ENCODE measurements at regions not wholly inside any gene's neighbourhood (a gene's known extent, or its start where the extent isn't known, plus 50 kb on each side); places are given as distances from the start of the nearest gene placed in this dataset.
"Not testable (repeated sequence)": the region's sequence is repeated elsewhere in the genome, so short reads cannot be mapped to it uniquely, and the experiment has no call there.

DNA sequence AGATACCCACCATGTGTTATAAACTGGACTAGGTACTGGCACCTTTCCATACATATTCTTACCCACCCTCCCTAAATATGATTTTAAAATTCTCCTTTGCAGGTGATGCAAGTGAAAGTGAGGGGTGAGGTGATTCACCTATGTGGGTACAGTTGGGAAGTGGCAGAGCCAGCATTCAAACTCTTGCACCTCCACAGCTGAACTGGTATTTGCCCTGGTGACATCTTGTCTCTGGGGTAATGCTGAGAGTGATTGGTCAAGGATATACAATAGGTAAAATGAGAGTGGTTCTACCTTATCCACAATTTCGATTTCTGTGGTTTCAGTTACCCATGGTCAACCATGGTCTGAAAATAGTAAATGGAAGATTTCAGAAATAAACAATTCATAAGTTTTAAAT lies 288.2 kb downstream of the MIAT start:
- FAIRE-seq = no peak
- Histone ChIP-seq H3K4me1 (ENCODE audit: control insufficient read depth in 3 of 3, insufficient read depth in 2 of 3, low read depth in 1 of 3, low read length in 2 of 3) (no peaks in the 10 kb centered on the region), H3K27me3 (ENCODE audit: control insufficient read depth in 3 of 3, insufficient read depth in 3 of 3, low read length in 3 of 3) (peaks cover 0 to 3% (median 0%) of the 10 kb centered on the region in 3 donors), H3K36me3 (ENCODE audit: control insufficient read depth in 3 of 3, insufficient read depth in 2 of 3, low read depth in 1 of 3, low read length in 3 of 3) (no peaks in the 10 kb centered on the region), H3K9me3 (ENCODE audit: control insufficient read depth in 2 of 2, insufficient read depth in 1 of 2, low read depth in 1 of 2, low read length in 1 of 2) (no peaks in the 10 kb centered on the region), H3K4me3 (ENCODE audit: low read depth in 1 of 3, low read length in 3 of 3) (no peak overlapping the region), H3K27ac (ENCODE audit: low read depth in 1 of 3, low read length in 2 of 3) (no peak overlapping the region)
- WGBS, 3 donors = 59 to 91% (median 59%) methylated on average over 1 of the region's 1 CpG
- DNase-seq = no peak

DNA sequence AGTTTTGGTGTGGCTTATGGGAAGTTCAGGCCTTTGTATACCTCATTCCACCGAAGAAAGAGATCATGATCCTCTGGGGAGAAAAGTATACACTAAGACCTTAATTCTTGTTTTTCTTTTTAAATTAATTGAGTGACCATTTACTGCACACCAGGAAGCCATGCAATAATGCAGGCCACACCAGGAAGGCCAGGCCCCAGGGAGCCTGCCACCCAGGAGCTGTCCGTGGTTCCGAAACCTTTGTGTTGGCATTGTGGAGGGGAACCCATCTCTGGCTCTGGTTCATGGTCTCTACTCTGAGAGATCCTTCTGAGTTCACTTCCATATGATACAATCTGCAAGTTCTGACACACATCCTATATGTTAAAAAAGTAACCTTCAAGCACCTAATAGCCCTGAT lies 291.8 kb downstream of the MIAT start:
- Histone ChIP-seq H3K4me1 (ENCODE audit: control insufficient read depth in 3 of 3, insufficient read depth in 2 of 3, low read depth in 1 of 3, low read length in 2 of 3) (no peaks in the 10 kb centered on the region), H3K27me3 (ENCODE audit: control insufficient read depth in 3 of 3, insufficient read depth in 3 of 3, low read length in 3 of 3) (peaks cover 0 to 28% (median 4%) of the 10 kb centered on the region in 3 donors), H3K9me3 (ENCODE audit: control insufficient read depth in 2 of 2, insufficient read depth in 1 of 2, low read depth in 1 of 2, low read length in 1 of 2) (no peaks in the 10 kb centered on the region), H3K36me3 (ENCODE audit: control insufficient read depth in 3 of 3, insufficient read depth in 2 of 3, low read depth in 1 of 3, low read length in 3 of 3) (no peaks in the 10 kb centered on the region), H3K27ac (ENCODE audit: low read depth in 1 of 3, low read length in 2 of 3) (no peak overlapping the region), H3K4me3 (ENCODE audit: low read depth in 1 of 3, low read length in 3 of 3) (no peak overlapping the region)
- DNase-seq (peak in 1 of 2 donors; percentile 49), FAIRE-seq (no peak)
- 46 to 73% (median 58%) methylated on average over 3 of the region's 3 CpGs for WGBS, 3 donors

DNA sequence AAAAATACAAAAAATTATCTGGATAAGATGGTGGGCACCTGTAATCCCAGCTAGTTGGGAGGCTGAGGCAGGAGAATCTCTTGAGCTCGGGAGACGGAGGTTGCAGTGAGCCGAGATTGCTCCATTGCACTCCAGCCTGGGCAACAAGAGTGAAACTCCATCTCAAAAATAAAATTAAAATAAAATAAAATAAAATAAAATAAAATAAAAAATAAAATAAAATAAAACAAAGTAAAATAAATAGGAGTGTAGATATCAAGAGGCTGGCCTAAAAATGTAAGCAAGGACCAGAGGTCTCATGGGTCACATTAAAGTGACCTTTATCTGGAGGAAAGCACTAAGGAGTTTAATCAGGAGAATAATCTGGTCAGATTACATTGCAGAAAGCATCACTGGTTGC lies 293.8 kb downstream of the MIAT start:
- FAIRE-seq; H3K4me3 ChIP-seq (ENCODE audit: low read depth in 1 of 3, low read length in 3 of 3); H3K36me3 ChIP-seq (ENCODE audit: control insufficient read depth in 3 of 3, insufficient read depth in 2 of 3, low read depth in 1 of 3, low read length in 3 of 3); H3K4me1 ChIP-seq (ENCODE audit: control insufficient read depth in 3 of 3, insufficient read depth in 2 of 3, low read depth in 1 of 3, low read length in 2 of 3); H3K27ac ChIP-seq (ENCODE audit: low read depth in 1 of 3, low read length in 2 of 3); DNase-seq; H3K9me3 ChIP-seq (ENCODE audit: control insufficient read depth in 2 of 2, insufficient read depth in 1 of 2, low read depth in 1 of 2, low read length in 1 of 2): not testable (repeated sequence)
- peaks cover 0 to 37% (median 4%) of the 10 kb centered on the region in 3 donors for H3K27me3 ChIP-seq (ENCODE audit: control insufficient read depth in 3 of 3, insufficient read depth in 3 of 3, low read length in 3 of 3)
- WGBS, 3 donors = 92 to 98% (median 93%) methylated on average over 3 of the region's 3 CpGs

- WGBS, 3 donors = 22 to 31% (median 23%) methylated on average over 4 of the region's 4 CpGs
- Histone ChIP-seq H3K27me3 (ENCODE audit: control insufficient read depth in 3 of 3, insufficient read depth in 3 of 3, low read length in 3 of 3) (peaks cover 0 to 43% (median 4%) of the 10 kb centered on the region in 3 donors), H3K27ac (ENCODE audit: low read depth in 1 of 3, low read length in 2 of 3) (no peak overlapping the region), H3K4me1 (ENCODE audit: control insufficient read depth in 3 of 3, insufficient read depth in 2 of 3, low read depth in 1 of 3, low read length in 2 of 3) (no peaks in the 10 kb centered on the region), H3K4me3 (ENCODE audit: low read depth in 1 of 3, low read length in 3 of 3) (no peak overlapping the region), H3K9me3 (ENCODE audit: control insufficient read depth in 2 of 2, insufficient read depth in 1 of 2, low read depth in 1 of 2, low read length in 1 of 2) (no peaks in the 10 kb centered on the region), H3K36me3 (ENCODE audit: control insufficient read depth in 3 of 3, insufficient read depth in 2 of 3, low read depth in 1 of 3, low read length in 3 of 3) (no peaks in the 10 kb centered on the region)
- FAIRE-seq = no peak
- DNase-seq = no peak
These were observed 294.6 kb downstream of the MIAT start for GRCh38 chr22:26952004-26952403.

- H3K4me3 ChIP-seq (ENCODE audit: low read depth in 1 of 3, low read length in 3 of 3) = no peak overlapping the region
These were observed 295.1 kb downstream of the MIAT start for GRCh38 chr22:26952451-26953011.

DNA sequence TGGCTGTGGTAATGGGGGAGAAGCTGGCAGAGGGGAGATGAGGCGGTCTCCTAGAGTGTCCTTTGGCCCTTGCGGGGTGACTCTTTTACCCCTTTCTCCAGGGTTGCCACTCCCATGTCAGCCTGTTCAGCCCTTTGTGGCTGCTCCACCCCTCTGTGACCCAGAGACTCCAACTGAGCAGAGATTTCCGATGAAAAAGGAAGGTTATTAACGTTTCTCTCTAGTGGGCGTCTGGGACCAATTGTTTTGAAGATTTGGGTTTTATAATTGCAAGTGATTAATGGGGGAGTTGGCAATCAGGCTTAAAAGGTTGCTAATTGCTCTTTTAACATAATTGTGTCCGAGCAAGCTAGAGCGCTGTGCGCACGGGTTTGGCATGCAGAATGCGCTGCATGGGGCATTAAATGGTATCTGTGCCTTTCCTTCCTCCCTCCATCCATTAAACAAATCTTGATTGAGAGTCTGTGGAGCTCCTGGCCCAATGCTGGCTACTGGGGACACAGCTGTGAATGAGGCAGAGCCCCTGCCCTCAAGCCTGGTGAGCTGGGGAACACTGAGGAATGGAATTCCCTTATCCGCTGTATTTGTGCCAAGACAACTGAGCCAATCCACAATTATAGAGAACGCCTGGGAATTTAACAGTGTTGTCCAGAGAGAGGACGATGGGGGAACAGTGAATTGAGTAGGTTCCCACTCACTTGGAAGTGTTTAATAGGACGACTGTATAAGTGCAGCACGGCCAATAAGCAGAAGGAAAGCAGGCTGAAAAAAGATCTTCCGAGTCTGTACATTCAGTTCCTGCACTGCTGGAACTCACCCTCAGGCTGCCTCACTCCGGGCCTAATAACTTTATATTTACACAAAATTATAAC lies 295.9 kb downstream of the MIAT start:
- Histone ChIP-seq H3K27me3 (ENCODE audit: control insufficient read depth in 3 of 3, insufficient read depth in 3 of 3, low read length in 3 of 3) (peaks cover 0 to 47% (median 4%) of the 10 kb centered on the region in 3 donors), H3K36me3 (ENCODE audit: control insufficient read depth in 3 of 3, insufficient read depth in 2 of 3, low read depth in 1 of 3, low read length in 3 of 3) (no peaks in the 10 kb centered on the region), H3K27ac (ENCODE audit: low read depth in 1 of 3, low read length in 2 of 3) (no peak overlapping the region), H3K9me3 (ENCODE audit: control insufficient read depth in 2 of 2, insufficient read depth in 1 of 2, low read depth in 1 of 2, low read length in 1 of 2) (no peaks in the 10 kb centered on the region), H3K4me1 (ENCODE audit: control insufficient read depth in 3 of 3, insufficient read depth in 2 of 3, low read depth in 1 of 3, low read length in 2 of 3) (no peaks in the 10 kb centered on the region), H3K4me3 (ENCODE audit: low read depth in 1 of 3, low read length in 3 of 3) (no peak overlapping the region)
- no peak for FAIRE-seq
- no peak for DNase-seq
- WGBS, 3 donors = 21 to 33% (median 28%) methylated on average over 17 of the region's 17 CpGs

More at GRCh38 chr22:26952451-26953011, 295.1 kb downstream of the MIAT start:
- H3K4me1 ChIP-seq (ENCODE audit: control insufficient read depth in 3 of 3, insufficient read depth in 2 of 3, low read depth in 1 of 3, low read length in 2 of 3) = no peaks in the 10 kb centered on the region
- no peak overlapping the region for H3K27ac ChIP-seq (ENCODE audit: low read depth in 1 of 3, low read length in 2 of 3)
- H3K36me3 ChIP-seq (ENCODE audit: control insufficient read depth in 3 of 3, insufficient read depth in 2 of 3, low read depth in 1 of 3, low read length in 3 of 3) = no peaks in the 10 kb centered on the region
- FAIRE-seq (no peak), DNase-seq (no peak)
- WGBS, 3 donors = 23 to 25% (median 24%) methylated on average over 15 of the region's 15 CpGs
- H3K9me3 ChIP-seq (ENCODE audit: control insufficient read depth in 2 of 2, insufficient read depth in 1 of 2, low read depth in 1 of 2, low read length in 1 of 2) = no peaks in the 10 kb centered on the region
- H3K27me3 ChIP-seq (ENCODE audit: control insufficient read depth in 3 of 3, insufficient read depth in 3 of 3, low read length in 3 of 3) = peaks cover 0 to 46% (median 4%) of the 10 kb centered on the region in 3 donors

GRCh38 chr22:26956371-26956770 lies 299.0 kb downstream of the MIAT start:
- DNase-seq = peak in 1 of 2 donors; percentile 8

DNA sequence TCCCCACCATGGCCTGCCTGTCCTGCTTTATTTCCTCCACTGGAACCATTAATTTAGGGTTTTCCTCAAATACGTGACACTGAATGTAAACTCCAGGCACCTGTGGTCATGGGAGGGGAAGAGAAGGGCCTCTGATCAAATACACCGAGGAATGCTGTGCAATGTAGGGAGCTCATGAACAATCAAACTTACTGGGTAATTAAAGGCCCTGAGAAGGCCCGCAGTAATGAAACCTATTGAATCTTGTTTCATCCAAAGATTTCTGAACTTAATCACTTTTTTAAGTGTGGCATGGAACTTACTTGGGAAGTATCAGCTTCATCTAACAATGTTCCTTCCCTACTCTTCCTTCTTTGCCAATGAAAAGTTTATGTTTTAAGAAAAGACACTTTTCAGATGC lies 299.8 kb downstream of the MIAT start:
- Histone ChIP-seq H3K27me3 (ENCODE audit: control insufficient read depth in 3 of 3, insufficient read depth in 3 of 3, low read length in 3 of 3) (peaks cover 0 to 42% (median 7%) of the 10 kb centered on the region in 3 donors), H3K4me3 (ENCODE audit: low read depth in 1 of 3, low read length in 3 of 3) (no peak overlapping the region), H3K4me1 (ENCODE audit: control insufficient read depth in 3 of 3, insufficient read depth in 2 of 3, low read depth in 1 of 3, low read length in 2 of 3) (no peaks in the 10 kb centered on the region), H3K36me3 (ENCODE audit: control insufficient read depth in 3 of 3, insufficient read depth in 2 of 3, low read depth in 1 of 3, low read length in 3 of 3) (no peaks in the 10 kb centered on the region), H3K9me3 (ENCODE audit: control insufficient read depth in 2 of 2, insufficient read depth in 1 of 2, low read depth in 1 of 2, low read length in 1 of 2) (no peaks in the 10 kb centered on the region), H3K27ac (ENCODE audit: low read depth in 1 of 3, low read length in 2 of 3) (no peak overlapping the region)
- FAIRE-seq = no peak
- WGBS, 3 donors = 77 to 79% (median 78%) methylated on average over 3 of the region's 3 CpGs
- DNase-seq = no peak

More at GRCh38 chr22:26956371-26956770, 299.0 kb downstream of the MIAT start:
- FAIRE-seq = no peak
- Histone ChIP-seq H3K36me3 (ENCODE audit: control insufficient read depth in 3 of 3, insufficient read depth in 2 of 3, low read depth in 1 of 3, low read length in 3 of 3) (no peaks in the 10 kb centered on the region), H3K4me3 (ENCODE audit: low read depth in 1 of 3, low read length in 3 of 3) (no peak overlapping the region), H3K27me3 (ENCODE audit: control insufficient read depth in 3 of 3, insufficient read depth in 3 of 3, low read length in 3 of 3) (peaks cover 0 to 47% (median 6%) of the 10 kb centered on the region in 3 donors), H3K27ac (ENCODE audit: low read depth in 1 of 3, low read length in 2 of 3) (no peak overlapping the region), H3K9me3 (ENCODE audit: control insufficient read depth in 2 of 2, insufficient read depth in 1 of 2, low read depth in 1 of 2, low read length in 1 of 2) (no peaks in the 10 kb centered on the region), H3K4me1 (ENCODE audit: control insufficient read depth in 3 of 3, insufficient read depth in 2 of 3, low read depth in 1 of 3, low read length in 2 of 3) (no peaks in the 10 kb centered on the region)
- 15 to 18% (median 17%) methylated on average over 4 of the region's 4 CpGs for WGBS, 3 donors
